GM12872 (cell line): ENCODE measurements at regions not wholly inside any gene's neighbourhood (a gene's known extent, or its start where the extent isn't known, plus 50 kb on each side); places are given as distances from the start of the nearest gene placed in this dataset.

Experiments
- TF ChIP-seq, protein P1 (sequence below): IDR thresholded peaks from 3 replicates; pipeline ENCODE4 v1.5.1; 2011; ENCODE audit warnings: low read depth, mild to moderate bottlenecking, low read length, moderate library complexity; ENCODE audit not compliant: insufficient read depth

DNA sequence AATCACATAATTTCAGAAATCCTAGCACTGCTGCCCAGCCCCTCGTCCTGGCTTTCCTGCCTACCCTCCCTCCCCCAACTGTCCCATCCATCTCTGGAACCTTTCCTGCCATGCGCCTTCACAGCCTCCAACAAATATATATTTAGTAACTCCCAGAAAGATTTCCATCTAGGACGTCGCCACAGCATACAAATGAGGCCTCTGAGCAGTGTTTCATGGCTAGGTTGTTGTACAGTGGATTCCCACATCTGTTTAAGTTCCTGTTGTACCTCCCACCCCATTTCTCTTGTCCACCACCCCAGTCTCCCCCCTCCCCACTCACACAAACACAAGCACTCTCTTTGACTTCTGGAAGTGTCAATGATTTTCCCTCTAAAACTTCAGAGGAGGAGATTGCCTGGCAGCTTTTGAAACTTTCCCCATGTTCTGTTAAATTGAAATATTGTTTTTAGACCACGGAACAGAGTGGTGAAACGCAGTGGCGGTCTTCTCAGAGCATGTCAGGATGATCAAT, 280.3 kb upstream of the RORA start:
- TF ChIP-seq, protein P1, sequence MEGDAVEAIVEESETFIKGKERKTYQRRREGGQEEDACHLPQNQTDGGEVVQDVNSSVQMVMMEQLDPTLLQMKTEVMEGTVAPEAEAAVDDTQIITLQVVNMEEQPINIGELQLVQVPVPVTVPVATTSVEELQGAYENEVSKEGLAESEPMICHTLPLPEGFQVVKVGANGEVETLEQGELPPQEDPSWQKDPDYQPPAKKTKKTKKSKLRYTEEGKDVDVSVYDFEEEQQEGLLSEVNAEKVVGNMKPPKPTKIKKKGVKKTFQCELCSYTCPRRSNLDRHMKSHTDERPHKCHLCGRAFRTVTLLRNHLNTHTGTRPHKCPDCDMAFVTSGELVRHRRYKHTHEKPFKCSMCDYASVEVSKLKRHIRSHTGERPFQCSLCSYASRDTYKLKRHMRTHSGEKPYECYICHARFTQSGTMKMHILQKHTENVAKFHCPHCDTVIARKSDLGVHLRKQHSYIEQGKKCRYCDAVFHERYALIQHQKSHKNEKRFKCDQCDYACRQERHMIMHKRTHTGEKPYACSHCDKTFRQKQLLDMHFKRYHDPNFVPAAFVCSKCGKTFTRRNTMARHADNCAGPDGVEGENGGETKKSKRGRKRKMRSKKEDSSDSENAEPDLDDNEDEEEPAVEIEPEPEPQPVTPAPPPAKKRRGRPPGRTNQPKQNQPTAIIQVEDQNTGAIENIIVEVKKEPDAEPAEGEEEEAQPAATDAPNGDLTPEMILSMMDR, result no peak

DNA sequence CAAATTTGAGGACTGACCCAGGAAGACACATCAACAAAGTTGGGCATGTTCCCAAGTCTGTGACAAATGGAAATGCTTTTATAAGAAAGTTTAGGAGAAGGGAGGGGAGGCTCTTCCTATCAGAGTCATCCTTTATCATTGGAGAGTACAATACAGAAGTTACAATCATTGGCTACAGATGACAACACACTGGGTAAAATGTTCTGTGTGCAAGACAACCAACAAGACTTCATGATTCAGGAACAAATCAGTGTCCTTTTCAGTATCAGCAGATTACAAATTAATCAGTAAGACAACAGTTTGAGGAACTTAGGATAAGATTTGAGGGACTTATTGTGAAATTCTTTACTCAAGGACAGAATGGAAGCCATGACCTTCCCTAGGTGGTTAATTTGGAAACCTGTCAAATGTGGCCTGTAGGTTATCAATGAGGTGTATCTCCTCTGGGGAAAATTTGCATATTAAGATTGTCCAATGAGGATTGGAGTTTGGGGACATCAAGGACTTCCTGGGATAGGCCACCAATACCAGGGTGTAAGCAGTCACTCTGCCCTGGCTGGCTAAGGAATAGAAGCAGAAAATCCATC, 274.4 kb upstream of the RORA start:
- TF ChIP-seq, protein P1, result no peak

DNA sequence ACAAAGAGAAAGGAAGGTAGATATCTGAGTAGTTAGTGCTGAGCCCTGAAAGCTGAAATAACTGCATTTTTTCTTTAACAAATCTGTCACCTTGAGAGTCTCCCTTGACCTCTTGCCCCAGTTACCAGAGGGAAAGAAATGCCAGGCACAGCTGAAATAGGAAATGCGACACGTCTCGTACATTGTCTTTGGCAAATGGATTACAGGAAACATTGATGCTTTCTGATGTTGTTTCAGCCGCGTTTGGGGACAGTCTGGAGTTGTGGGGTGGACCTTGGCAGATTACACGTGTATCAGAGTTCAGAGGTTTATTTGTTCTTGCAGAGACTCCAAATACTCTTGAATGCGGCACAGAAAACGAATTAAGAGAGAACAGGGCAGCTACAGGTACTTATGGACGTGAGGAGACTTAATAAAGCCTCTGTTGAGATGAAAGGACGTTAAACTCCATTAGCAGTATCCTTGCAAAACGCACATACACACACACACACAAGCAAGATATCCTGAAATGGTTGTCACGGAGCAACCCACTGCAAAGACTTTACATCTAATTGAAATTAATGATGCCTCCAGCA, 272.8 kb upstream of the RORA start:
- TF ChIP-seq, protein P1, result no peak

DNA sequence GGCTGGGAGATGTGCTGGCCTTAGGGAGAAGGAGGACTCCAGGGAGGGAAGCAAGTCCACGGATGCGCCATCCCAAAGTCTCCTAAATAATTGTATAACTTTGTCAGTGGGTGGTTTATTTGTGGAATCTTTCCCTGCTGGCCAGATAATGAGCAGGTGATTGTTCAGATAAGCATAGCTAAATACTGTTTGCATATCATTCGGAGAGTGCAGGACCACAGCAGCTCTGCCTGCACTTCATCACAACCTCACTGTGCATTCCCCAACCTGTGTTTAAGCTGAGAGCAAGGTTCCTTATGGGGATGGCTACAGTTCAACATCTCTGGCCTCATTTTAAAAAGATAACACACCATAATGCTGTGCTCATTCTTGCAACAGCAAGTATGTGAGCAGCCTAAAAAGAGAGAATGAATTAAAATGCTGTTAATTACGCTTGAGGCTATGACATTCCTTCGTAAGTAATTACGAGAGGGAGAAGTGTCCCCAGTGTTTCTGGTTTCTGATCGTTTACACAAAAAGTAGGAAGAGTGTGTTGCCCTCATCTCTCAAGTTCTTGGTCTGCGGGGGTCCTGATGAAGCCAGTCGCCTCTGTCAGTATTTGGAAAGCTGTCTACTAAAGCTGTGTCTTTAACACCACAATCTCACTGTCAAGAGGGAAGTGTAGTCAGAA, 272.0 kb upstream of the RORA start:
- TF ChIP-seq, protein P1, result no peak

DNA sequence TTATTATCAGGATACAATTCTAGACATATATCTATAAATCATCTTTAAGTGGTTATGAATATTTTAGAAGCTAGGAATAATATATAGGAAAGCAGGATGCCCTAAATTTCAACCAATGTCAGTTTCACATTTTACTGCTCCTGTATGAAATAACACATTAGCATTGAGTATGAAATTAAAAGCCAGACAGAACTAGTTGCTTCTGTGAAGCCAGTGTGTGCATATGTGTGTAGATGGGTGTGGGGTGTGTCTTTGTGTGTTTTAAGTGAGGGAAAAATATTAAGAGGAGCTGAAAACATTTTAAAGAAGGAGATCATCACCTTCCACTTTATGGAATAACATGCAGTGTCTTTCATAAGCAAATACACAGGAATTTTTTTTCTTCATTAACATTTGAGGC, 271.4 kb upstream of the RORA start:
- TF ChIP-seq, protein P1, result no peak

DNA sequence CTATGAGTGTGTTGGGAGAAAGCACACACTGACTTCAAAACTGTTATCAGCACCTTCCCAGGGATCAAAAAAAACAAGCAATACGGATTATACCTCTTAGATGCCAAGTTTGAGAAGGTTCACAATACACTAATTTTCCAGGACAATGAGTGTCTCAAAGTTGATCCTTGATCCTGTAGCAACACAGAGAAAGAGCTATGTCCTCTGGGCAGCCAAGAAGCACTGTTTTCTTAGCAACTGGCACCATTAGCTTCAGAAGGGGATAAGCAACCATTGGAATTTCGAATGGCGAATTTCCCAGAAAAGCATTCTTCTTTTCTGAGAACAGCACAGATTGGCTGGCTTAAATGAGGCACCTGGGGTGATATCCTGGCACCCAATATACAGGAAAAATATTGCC, 270.3 kb upstream of the RORA start:
- TF ChIP-seq, protein P1, result no peak

DNA sequence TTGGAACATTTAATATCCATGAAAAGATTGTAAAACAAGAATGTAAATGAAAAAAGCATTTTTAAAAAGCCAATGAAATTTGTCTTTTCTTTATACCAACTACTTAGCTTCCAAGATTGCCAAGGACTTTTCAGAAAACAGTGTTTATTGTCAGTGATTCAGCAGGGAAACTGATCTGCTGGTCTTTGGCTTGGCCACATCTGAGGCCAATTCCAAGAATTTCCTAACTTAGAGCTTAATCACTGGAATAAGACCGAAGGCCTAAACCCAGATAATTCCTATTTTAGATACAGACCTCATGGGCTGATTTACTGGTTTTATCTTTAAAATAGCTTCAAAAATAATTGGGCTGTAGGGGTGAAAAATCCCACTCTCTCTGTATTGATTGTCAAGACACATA, 260.5 kb upstream of the RORA start:
- TF ChIP-seq, protein P1, result no peak
